HG02852 (cell line): ENCODE measurements at regions not wholly inside any gene's neighbourhood (a gene's known extent, or its start where the extent isn't known, plus 50 kb on each side); places are given as distances from the start of the nearest gene placed in this dataset.
A peak's percentile ranks its signal among the peaks of the same experiment; 100 is the strongest.

Experiments used
- ATAC-seq: cut with Tn5 transposase; IDR thresholded peaks from one replicate; pipeline ENCODE4 v1.9.1; 2021; ENCODE audit warnings: mild to moderate bottlenecking, moderate library complexity; ENCODE audit not compliant: unreplicated experiment

DNA sequence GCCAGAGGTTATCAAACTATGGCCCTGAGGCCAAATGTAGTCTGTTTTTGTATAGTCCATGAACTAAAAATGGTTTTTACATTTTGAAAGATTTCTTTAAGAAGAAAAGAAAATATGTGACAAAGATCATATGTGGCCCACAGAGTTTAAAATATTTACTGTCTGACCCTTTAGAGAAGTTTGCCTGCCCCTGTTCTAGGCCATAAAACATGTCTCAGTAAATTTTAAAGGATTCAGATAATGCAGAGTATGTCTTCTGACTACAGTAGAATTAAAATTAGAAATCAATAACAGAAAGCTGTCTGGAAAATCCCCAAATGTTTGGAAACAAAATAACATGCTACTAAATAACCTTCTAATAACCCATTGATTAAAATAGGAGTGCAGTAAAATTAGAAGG, 86.3 kb downstream of the KCNRG start:
- no peak for ATAC-seq

DNA sequence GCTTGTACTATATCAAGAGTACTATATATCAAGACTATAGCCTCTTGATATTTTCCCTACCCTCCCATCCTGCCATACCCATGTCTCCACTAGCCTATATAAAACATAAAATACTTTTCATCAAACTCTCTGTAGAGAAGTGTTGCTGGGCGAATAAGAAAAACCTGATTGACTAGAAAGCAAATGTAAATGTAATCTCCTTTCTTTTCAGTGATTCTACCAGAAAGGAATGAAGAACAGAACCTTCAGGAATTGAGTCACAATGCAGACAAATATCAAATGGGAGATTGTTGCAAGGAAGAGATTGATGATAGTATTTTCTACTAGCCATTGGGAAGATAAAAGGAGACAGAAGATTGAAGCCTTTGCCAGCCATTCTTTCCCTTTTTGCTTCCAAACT, 89.2 kb downstream of the KCNRG start:
- ATAC-seq: no peak

DNA sequence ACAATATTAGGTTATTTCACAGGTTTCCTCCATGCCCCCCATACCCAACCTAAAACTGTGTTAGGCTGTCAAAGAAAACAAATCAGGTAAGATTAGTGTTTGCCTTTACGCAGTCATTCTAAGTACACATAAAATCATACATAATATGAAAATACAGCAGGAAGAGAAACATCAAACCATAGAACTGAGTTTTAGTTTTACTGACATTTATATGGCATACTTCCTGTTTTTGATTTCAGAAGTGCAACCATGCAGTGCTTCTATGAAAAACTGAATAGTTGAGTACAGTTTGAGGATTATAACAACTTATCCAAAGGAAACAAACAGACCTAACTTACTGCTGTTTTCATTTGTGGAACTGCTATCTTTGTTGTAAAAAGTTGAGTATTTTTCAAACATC, 91.3 kb downstream of the KCNRG start:
- ATAC-seq: peak; percentile 90

DNA sequence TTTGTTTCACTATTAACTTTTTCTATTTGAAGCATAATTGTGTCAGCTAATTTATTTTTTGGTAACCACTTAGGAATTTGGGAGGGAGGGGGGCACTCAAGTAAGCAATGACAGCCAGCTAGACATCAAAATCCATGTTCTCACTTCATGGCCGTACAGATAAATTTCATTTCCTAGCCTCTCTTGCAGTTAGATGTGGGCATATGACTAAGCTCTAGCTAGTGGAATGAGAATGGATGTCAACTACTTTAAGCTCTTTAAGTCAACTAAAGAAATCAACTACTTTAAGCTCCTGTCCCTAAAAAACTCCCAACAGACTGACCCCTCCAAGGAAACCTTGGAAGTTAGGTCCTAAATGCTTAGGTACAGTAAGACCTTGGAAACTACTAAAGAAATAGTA, 92.0 kb downstream of the KCNRG start:
- ATAC-seq: no peak

DNA sequence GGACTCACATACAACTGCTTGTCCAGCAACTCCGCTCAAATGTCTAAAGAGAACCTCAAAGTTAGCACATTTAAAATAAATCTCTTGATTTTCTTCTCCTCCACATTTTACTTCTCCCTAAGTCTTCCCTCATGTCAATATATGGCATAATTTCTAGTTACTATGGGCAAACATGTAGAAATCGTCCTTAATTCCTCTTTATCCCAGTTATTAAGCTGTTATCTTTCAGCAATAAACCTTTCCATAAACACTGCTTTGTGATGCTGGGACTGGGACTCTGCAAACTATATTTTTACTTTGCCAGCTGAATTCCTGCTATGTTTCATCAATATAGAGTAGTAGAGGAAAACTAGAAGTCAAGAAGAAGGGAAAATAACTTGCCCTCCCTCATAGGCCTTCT, 99.7 kb downstream of the KCNRG start:
- no peak for ATAC-seq

DNA sequence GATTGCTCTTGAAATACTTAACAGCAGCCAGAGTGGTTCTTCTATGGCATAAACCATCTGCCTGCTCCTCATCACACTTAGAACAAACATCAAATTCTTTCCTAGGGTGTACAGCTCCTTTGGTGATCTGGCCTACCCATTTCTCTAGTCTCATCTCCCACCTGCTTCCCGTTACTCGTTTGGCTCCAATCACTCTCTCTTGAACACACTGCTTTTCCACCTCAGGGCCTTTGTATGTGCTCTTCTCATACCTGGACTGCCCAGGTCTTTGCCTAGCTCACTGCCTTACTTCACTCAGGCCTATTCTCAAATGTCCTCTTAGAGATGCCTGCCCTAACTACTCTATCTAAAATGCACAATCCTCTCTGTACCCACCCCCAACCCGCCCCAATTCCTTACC, 100.5 kb downstream of the KCNRG start:
- no peak for ATAC-seq

DNA sequence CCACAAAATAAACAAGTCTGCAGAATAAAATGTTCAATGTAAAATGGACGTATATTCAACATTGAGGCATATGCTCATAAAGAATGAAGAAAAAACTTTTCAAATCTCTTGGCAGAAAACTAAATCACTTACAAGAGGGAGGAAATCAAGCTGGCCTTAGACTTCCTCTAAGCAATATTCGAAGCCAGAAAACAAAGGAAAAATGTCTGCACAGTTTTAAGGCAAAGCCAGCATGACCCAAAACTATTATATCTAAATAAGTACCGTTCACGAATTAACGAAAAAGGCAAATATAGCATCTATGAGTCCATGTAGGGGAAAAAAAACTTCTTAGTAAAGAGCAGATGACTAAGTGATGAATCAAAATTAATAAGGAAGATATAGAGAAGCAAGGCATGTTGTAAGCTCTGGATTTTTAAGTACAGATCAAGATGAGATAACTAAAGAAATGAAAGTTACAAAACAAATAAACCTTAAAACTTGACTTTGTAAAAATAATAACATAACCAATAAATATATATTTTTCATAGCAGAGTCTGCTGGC, 101.3 kb downstream of the KCNRG start:
- no peak for ATAC-seq

DNA sequence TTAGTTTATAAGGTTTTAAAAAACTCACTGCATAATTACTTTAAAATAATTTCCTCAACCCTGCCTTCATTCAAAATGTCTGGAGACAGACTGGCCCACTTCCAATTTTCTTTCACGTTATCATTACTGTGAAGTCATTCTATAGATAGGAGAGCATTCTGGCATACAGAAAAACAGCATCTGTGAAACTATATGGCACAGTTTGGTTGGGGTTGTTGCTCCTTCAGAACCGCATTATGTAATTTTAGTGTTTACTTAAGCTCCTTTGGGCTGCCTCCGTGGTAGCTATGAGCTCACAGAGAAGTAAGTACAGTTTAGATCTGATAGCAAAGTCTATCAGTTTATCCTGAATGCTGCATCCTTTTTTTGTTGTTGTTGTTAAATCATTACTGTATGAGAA, 104.3 kb downstream of the KCNRG start:
- no peak for ATAC-seq

DNA sequence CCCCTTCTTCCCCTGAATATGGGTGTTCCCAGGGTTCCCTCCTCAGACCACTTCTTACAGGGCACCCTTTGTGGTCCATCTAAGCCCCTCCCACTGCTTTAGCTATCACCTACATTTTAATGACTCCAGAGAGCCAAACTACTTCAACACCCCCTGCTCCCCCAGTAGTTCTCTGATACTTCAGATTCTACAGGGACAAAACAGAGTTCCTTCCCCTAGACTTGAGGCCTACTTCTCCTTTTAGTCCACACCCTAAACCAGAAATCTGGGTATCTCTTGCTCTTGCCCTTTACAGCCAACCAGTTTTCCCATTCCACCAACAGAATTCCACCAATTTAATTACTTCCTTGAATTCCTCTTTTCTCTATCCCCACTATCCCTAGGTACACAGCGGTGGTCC, 107.2 kb downstream of the KCNRG start:
- ATAC-seq: no peak

DNA sequence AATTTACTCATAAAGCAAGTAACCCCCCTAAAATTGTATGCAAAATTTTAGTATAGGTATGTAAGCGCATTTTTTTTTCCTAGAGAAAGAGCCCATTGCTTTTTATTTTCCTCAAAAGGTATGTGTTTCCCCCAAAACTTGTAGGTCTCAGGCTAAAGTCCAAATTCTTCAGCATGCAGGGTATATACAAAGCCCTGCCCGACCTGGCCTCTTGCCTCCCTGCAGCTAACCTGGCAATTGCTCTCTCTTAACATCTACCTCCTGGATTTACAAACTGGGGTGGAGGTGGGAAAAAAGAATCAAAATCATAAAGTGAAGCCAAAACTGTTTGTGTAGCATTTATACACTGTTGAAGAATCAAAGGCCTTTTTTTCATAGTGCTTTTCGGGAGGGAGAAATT, 107.8 kb downstream of the KCNRG start:
- ATAC-seq: no peak

DNA sequence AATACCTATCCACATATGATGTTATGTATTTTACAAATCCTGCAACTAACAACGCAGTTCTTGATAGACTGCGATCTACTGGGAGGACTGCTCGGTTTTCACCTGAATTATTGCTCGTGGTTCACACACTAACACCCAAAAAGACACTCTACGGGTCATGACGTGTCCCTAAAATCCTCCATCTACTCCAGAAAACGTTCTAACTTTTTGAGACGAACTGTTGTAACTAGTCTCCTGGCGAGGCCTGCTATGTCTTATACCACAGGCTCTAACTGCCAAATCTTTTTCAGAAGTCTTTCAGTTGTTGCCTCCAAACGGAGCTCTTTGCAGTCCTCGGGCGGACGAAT, 108.2 kb downstream of the KCNRG start:
- ATAC-seq: no peak

DNA sequence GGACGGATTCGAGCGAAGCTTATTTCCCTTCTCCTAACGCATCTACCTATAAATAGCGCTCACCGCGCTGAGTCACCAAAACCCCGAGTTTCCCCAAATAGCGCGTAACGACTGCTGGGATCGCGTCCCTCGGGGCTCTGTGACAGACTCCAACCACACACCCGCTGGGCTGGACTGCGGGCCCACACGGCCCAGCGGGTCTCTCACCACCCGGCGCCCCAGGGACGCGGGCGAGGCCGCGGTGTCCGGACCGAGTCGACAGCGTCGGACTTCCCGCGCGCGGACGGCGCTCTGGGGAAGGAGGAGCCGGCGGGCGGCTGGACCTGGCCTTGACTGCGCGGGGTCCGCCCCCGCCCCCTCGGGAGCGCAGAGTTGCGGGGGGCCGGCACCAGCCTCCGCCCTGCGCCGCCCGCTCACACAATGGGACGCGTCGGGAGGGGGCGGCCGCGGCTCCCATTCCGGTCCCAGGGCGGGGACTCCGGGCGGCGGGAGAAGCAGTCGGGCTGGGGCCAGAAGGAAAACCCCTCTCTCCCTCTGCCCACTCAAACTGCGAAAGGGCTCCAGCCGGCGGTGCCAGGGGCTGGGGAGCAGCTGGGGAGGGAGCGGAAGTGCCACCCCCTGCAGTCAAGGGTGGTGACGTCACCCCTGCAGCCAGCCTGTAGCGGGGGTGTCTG, 108.8 kb downstream of the KCNRG start:
- ATAC-seq: peak; percentile 56

DNA sequence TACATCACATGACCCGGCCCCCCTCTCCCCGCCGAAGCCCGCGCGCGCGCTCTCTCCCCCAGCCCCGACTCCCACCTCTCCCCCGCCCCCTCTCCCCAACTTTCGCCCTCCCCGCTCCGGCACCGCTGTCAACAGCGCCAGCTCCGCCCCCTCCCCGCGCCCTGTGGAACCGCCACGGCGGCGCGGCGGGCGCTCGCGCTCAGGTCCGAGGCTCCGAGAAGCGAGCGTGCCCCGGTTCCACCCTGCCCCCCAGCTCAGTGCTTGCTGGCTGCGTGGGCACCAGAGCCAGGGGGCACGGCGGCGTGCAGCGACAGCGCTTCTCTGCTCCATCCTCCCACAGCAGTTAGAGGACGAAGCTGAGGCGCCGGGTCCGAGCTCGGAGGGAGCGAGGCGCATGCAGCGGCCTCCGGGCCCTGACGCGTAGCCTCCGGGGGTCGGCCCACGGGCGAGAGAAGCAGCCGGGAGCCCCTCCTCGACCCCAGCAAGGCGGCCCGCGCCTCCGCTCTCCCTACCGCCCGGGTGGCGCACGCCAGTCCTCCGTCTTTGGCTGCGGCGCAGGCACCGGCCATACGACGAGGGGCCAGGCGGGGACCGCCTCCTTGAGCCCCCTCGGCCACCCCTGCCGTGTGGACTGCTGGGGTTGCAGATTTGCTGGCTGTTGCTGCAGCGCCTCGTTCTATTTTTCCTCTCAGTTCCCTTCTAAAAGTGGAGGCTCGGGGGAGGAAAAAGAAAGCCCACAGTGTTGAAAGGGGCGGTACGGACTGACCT, 109.5 kb downstream of the KCNRG start:
- peak; percentile 5 for ATAC-seq

DNA sequence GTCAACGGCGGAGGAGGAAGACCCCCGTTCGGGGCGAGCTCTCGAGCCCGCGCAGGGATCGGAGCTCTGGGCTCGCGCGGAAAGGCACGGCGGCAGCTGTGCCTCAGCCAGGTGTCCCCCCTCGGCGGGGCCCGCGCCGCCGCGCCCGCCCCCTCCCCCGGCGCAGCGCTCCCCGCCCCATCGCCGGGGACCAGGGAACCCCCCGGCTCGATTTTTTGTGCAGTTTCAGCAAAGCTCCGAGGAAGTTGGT, 110.0 kb downstream of the KCNRG start:
- peak; percentile 2 for ATAC-seq

DNA sequence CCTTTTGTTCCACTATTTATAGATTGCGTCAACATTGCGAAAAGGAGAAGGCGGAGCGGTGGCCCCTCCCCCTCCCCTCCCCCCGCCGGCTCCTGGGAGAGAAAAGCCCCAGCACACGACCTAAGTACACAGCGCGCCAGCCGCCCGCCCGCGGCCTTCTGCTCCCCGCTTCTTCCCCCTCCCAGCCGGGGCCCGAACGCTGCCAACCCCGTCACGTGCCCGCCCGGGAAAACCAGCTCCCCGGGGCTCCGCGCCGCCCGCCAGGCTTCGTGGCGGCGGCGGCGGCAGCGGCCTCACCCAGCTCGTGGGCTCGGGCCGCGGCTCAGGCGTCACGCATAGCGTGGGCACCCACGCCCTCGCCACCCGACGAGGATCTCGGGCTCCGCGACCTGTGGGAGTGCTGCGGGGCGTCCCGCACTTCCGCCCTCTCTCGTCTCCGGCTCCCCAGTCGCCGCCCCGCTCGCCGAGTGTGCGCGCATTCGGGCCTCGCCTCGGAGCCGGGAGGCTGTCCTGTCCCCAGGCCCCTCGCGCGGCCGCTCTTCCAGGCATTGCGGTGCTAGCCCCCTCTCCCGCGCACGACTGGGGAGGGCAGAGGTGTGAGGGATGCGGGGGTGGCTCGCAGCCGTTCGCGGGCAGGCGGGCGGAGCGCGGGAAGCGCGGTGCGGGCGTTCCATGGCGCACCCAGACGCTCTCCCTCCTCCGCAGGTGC, 110.5 kb downstream of the KCNRG start:
- peak; percentile 4 for ATAC-seq

DNA sequence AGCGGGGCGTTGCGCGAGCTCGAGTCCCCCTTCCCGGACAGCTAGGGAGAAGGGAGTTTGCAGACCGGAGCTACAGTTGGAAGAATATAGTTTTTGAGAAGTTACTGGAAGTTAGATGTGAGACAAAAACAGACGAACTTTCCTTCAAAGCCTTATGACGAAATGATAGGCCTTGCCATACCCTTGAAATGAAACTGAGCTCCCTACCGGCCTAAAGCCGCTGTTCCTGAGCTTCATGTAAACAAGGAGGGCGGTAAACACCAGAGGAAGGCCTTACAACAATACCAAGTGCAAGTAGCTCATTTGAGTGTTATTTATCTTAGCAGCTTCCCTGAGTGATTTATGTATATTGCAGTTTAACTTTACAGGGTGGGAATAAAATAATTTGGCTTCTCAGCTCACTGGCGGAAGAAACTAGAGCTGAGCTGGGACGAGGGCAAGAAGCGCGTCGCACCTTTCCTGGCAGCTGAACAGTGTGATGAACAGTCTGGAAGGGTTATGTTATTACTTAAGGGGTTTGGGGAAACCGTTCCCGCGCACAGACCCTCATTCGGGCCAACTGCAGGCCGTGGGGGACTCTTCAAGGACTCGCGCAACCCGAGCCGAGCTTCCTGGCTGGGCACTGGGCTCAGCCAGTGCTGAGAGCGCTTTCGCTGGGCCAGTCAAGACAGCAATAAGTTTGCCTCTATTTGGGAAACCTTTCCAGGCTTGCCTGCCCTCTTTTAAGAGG, 111.2 kb downstream of the KCNRG start:
- ATAC-seq: no peak

DNA sequence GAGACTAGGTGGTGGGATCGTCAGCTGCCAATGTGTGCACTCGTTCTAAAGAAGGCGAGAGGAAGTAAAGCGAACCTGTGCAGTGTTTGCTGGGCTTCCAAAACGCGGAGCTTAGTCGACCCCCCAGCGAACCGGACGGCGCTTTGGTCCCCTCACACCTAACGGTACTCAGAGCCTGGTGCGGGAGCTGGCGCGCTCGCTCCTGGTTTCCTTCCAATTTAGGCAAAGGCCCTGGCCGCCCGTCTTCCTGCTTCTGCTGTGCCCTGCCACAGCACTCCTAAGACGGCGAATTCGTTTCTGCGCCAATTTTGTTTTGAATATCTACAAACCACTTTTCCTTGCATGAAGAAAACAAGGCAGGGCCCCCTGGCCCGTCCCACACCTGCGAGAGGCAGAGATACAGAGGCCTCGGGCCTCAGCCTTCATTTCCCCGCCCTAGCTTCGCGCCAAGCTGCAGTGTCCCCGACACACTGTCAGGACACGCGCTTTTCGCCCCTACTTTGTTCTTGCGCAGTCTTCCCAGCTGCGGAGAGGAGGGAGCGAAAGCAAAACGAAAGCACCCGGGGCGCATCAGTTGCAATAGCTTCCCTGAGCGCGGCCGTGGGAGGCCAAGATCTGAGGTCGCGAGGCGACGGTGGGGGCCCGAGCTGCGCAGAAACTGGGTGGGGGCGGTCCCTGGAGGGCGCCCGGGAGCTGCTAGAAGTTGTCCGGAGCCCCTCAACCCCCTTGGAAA, 111.9 kb downstream of the KCNRG start:
- ATAC-seq: no peak

DNA sequence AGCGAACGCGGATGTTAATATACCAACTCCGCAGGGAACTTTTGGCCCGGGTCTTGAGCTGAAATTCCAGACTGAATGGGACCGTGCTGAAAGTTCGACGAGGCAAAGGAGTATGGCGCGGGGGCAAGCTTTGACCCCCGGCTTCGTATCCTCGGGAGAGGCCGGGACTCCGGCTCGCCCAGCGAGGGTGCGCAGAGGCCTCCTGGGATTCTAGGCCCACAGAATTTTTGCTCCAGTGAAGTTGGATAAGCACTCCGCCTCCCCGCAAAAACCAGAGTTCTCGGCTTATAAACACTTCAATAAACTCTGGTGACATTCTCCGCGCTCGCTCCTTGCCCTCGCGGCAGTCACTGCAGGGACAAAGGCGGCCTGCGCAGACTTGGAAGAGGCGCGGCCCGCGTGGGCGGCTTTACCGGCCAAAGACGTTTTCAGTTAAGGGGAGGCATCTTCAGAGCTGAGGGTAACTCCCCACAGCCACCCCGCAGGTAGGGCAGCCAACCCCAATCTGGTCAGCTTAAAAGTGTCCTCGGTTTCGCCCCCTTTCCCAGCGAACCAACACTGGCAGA, 112.6 kb downstream of the KCNRG start:
- no peak for ATAC-seq

DNA sequence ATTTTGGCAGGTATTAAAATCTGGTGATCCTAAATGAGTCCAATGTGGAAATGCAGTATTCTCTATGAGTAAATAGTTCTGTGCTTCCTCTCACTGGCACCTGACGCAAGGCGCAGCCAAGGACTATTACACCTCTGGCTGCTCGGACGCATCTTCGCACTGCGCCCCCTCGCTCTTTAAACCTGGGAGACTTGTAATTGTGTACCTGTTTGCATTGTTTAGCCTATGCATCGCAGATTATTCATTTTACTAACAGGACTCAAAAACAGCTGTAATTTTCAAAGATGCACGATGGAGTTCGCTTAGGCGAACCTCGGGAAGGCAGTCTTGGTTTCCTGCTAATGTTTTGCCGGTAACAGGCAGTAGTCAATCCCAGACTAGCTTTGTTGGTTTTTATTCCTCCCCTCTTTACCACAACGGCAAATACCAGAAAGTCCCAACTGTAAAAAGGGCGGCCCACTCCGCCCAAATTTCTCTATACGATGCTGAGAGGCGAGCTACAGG, 113.2 kb downstream of the KCNRG start:
- ATAC-seq: no peak

DNA sequence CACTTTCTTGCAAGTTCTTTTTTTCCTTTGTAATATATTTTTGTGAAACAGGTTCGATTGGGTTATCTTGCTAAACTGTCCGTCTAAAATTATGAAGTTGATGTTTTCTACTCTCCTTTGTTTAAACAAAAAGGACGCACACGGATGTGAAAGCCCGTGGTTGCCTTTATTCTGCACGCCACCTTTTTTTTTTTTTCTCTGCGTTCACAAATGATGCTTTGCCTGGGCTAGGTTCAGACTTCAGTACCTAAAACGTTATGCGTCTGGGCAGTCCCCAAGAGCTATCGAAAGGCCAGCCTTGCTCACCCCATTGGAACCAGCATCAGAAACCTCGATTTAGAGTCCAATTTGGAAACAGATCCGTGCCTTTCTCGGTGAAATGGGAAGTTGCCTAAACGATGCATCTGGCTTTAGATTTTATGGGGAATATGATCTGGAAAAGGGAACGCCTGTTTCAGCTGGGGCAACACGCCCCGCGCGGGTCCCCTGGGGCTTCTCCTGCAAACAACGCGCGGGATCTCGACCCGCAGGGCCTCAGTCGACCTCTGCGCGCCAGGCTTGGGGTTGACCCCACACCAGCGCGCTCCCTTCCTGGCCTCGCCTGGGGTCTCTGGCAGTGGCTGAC, 113.9 kb downstream of the KCNRG start:
- peak; percentile 17 for ATAC-seq
